ENCODE measurements at regions not wholly inside any gene's neighbourhood (a gene's known extent, or its start where the extent isn't known, plus 50 kb on each side); places are given as distances from the start of the nearest gene placed in this dataset.

GRCh38 chr7:11895337-11895736 lies 63.3 kb upstream of the THSD7A start:
- no peak for DNase-seq

- DNase-seq = no peak
These were observed 64.7 kb upstream of the THSD7A start for GRCh38 chr7:11896663-11897062.

- DNase-seq = no peak
These were observed 67.2 kb upstream of the THSD7A start for GRCh38 chr7:11899247-11899646.

- DNase-seq = no peak
These were observed 78.3 kb upstream of the THSD7A start for GRCh38 chr7:11910253-11910652.

- no peak for DNase-seq
These were observed 79.9 kb upstream of the THSD7A start for GRCh38 chr7:11911900-11912299.

GRCh38 chr7:11914645-11915044 lies 82.6 kb upstream of the THSD7A start:
- DNase-seq = no peak

- DNase-seq = no peak
These were observed 91.5 kb upstream of the THSD7A start for GRCh38 chr7:11923376-11923930.

- DNase-seq = no peak
These were observed 99.3 kb upstream of the THSD7A start for GRCh38 chr7:11931307-11931706.

- DNase-seq = no peak
These were observed 102.8 kb upstream of the THSD7A start for GRCh38 chr7:11934796-11935195.

GRCh38 chr7:11935905-11936304 lies 103.9 kb upstream of the THSD7A start:
- DNase-seq = no peak

GRCh38 chr7:11946794-11947193 lies 114.8 kb upstream of the THSD7A start:
- DNase-seq = no peak

- no peak for DNase-seq
These were observed 118.3 kb upstream of the THSD7A start for GRCh38 chr7:11950281-11950680.

GRCh38 chr7:11950942-11951341 lies 118.9 kb upstream of the THSD7A start:
- no peak for DNase-seq

- DNase-seq = no peak
These were observed 119.9 kb upstream of the THSD7A start for GRCh38 chr7:11951909-11952308.

GRCh38 chr7:11952972-11953371 lies 121.0 kb upstream of the THSD7A start:
- DNase-seq = no peak

- no peak for DNase-seq
These were observed 125.0 kb upstream of the THSD7A start for GRCh38 chr7:11956991-11957390.

GRCh38 chr7:11957956-11958355 lies 126.0 kb upstream of the THSD7A start:
- no peak for DNase-seq

- no peak for DNase-seq
These were observed 127.1 kb upstream of the THSD7A start for GRCh38 chr7:11959121-11959520.

GRCh38 chr7:11960621-11961020 lies 128.6 kb upstream of the THSD7A start:
- DNase-seq = no peak

- DNase-seq = no peak
These were observed 137.6 kb upstream of the THSD7A start for GRCh38 chr7:11969643-11970042.

GRCh38 chr7:11970132-11970531 lies 138.1 kb upstream of the THSD7A start:
- DNase-seq = no peak

GRCh38 chr7:11985376-11985775 lies 153.4 kb upstream of the THSD7A start:
- DNase-seq = no peak

GRCh38 chr7:11985971-11986370 lies 154.0 kb upstream of the THSD7A start:
- DNase-seq = no peak

GRCh38 chr7:11988186-11988585 lies 156.2 kb upstream of the THSD7A start:
- no peak for DNase-seq

- no peak for DNase-seq
These were observed 170.4 kb upstream of the THSD7A start for GRCh38 chr7:12002428-12002827.

GRCh38 chr7:12004581-12004980 lies 172.6 kb upstream of the THSD7A start:
- no peak for DNase-seq
